ENCODE measurements at regions not wholly inside any gene's neighbourhood (a gene's known extent, or its start where the extent isn't known, plus 50 kb on each side); places are given as distances from the start of the nearest gene placed in this dataset.
"Not testable (repeated sequence)": the region's sequence is repeated elsewhere in the genome, so short reads cannot be mapped to it uniquely, and the experiment has no call there.

DNA sequence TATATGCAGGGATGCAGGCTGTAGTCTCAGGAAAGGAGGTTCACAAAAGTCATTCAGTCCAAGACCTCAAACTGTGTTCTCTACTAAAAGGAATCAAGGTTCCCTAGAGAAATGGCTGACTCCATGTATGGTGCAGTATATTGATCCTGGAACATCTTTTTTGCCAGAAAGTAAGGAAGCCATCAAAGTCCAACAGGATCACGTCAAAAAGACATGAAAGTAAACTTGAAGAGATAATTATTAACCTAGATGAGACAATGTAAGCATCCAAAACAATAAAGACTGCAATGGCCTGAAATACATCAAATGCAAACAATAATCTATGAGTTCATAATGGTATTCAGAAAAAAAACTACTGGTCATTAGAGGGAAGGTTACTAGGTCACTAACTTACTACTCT is 115.6 kb upstream of the FABP2 start:
- DNase-seq (ENCODE audit: low read depth, low spot score); H3K4me3 ChIP-seq (ENCODE audit: low read depth, low read length); in situ Hi-C loops (cut with HindIII; ENCODE audit: low sequenced_read_pairs): not testable (repeated sequence)

- in situ Hi-C loops (cut with HindIII; ENCODE audit: low sequenced_read_pairs); DNase-seq (ENCODE audit: low read depth, low spot score); H3K4me3 ChIP-seq (ENCODE audit: low read depth, low read length): not testable (repeated sequence)
These were observed 86.8 kb upstream of the FABP2 start for GRCh38 chr4:119408561-119409224.

DNA sequence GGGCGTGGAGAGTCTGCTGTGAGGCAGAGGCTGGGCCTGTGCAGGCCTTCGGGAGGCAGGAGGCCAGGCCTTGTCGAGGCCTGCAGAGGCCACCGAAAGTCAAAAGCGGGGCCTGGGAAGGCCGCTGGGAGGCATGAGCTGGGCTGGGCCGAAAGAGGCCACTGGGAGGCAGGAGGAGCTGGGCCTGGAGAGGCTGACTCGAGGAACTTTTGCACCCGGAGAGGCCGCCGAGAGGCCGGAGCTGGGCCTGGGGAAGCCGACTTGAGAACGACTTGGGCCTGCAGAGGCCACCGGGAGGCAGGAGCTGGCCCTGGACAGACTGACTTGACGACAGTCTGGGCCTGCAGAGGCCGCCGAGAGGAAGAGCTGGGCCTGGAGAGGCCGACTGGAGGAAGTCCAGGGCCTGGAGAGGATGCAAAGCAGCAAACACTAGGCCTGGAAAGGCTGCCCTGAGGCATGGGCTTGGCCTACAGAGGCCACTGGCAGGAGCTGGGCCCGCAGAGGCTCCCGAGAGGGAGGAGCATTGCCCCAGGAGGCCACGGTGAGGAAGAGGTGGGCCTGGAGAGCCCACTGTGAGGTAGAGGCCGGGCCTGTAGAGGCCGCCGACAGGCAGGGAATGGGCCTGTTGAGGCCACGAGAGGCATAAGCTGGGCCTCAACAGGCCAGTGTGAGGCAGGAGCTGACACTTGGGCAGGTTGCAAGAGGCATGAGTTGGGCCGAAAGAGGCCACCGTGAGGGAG is 85.0 kb upstream of the FABP2 start:
- in situ Hi-C loops (cut with HindIII; ENCODE audit: low sequenced_read_pairs); DNase-seq (ENCODE audit: low read depth, low spot score); H3K4me3 ChIP-seq (ENCODE audit: low read depth, low read length): not testable (repeated sequence)

- H3K4me3 ChIP-seq (ENCODE audit: low read depth, low read length); in situ Hi-C loops (cut with HindIII; ENCODE audit: low sequenced_read_pairs); DNase-seq (ENCODE audit: low read depth, low spot score): not testable (repeated sequence)
These were observed 84.1 kb upstream of the FABP2 start for GRCh38 chr4:119406041-119406440.

DNA sequence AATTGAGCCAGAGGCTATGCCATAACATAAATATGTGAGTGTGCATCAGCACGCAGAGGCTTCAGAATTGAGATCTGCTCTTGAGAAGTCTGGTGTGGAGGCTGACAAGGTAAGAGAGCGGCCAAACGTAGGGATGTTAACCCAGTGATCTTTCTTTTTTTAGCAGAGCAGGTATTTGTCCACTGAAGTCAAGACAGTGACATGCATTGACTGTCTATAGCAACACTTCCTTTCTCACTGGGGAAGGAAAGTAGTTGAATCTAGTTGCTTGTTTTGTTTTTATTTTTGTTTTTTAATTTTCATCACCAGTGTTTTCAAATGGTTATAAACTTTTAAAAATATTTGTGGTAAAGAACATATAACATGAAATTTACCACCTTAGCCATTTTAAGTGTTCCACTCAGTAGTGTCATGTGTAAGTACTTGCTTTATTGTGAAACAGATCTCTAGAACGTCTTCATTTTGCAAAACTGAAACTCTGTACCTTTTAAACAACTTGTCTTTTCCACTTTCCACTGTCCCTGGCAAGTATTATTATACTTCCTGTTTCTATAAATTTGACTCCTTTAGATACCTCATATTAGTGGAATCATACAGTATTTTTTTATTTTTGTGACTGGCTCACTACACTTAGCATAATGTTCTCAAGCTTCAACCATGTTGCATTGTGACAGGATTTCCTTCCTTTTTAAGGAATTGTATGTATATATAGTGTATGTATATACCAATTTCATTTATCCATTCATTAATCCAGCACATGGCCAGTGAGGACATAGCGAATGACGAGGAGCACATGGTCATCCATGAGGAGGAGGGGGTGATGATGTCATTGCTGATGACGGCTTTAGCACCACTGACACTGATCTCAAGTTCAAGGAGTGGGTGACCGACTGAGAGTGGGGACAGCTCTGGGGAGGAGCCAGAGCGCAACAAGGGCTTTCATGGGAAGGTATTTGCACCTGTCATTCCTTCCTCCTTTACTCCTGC is 80.7 kb upstream of the FABP2 start:
- DNase-seq (ENCODE audit: low read depth, low spot score); in situ Hi-C loops (cut with HindIII; ENCODE audit: low sequenced_read_pairs); H3K4me3 ChIP-seq (ENCODE audit: low read depth, low read length): not testable (repeated sequence)

GRCh38 chr4:119395701-119396100 is 73.8 kb upstream of the FABP2 start:
- in situ Hi-C loops (cut with HindIII; ENCODE audit: low sequenced_read_pairs); DNase-seq (ENCODE audit: low read depth, low spot score): not testable (repeated sequence)

DNA sequence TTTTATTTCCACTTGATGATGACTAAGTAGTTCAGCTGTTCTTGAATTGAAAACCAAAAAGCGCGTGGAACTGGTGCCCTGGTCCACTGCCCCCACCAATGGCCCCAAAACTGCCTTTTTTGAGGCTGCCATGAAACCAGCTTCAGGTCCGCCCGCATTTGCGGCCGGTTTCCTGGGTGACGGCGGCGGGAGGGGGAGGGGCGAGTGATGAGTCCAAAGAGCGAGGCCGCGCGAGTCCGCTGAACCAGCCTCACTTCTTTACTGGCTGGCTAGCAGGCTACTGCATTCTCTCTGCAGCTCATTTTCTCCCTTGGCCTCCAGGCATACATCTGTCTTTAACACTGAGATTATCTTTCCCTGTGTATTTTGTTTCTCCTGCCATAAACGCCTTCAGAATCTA is 72.9 kb upstream of the FABP2 start:
- in situ Hi-C loops (cut with HindIII; ENCODE audit: low sequenced_read_pairs), result no loop called here
- DNase-seq (ENCODE audit: low read depth, low spot score), result peak; percentile 2
- TF ChIP-seq, protein P1, sequence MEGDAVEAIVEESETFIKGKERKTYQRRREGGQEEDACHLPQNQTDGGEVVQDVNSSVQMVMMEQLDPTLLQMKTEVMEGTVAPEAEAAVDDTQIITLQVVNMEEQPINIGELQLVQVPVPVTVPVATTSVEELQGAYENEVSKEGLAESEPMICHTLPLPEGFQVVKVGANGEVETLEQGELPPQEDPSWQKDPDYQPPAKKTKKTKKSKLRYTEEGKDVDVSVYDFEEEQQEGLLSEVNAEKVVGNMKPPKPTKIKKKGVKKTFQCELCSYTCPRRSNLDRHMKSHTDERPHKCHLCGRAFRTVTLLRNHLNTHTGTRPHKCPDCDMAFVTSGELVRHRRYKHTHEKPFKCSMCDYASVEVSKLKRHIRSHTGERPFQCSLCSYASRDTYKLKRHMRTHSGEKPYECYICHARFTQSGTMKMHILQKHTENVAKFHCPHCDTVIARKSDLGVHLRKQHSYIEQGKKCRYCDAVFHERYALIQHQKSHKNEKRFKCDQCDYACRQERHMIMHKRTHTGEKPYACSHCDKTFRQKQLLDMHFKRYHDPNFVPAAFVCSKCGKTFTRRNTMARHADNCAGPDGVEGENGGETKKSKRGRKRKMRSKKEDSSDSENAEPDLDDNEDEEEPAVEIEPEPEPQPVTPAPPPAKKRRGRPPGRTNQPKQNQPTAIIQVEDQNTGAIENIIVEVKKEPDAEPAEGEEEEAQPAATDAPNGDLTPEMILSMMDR (IDR thresholded peaks at IDR 0.05; ENCODE audit: low read depth, low read length), result no peak
- H3K4me3 ChIP-seq (ENCODE audit: low read depth, low read length), result no peak overlapping the region

More at GRCh38 chr4:119395701-119396100, 73.8 kb upstream of the FABP2 start:
- not testable (repeated sequence) for H3K4me3 ChIP-seq (ENCODE audit: low read depth, low read length)

DNA sequence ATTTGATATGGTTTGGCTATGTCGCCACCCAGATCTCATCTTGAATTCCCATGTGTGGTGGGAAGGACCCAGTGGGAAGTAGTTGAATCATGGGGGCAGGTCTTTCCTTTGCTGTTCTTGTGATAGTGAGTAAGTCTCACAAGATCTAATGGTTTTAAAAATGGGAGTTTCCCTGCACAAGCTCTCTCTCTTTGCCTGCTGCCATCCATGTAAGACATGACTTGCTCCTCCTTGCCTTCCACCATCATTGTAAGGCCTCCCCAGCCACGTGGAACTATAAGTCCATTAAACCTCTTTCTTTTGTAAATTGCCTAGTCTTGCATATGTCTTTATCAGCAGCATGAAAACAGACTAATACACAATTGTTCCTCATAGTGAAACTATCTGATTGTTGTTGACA is 66.9 kb upstream of the FABP2 start:
- in situ Hi-C loops (cut with HindIII; ENCODE audit: low sequenced_read_pairs); H3K4me3 ChIP-seq (ENCODE audit: low read depth, low read length); DNase-seq (ENCODE audit: low read depth, low spot score): not testable (repeated sequence)

- H3K4me3 ChIP-seq (ENCODE audit: low read depth, low read length); DNase-seq (ENCODE audit: low read depth, low spot score); in situ Hi-C loops (cut with HindIII; ENCODE audit: low sequenced_read_pairs): not testable (repeated sequence)
These were observed 52.7 kb upstream of the FABP2 start for GRCh38 chr4:119374616-119375015.

DNA sequence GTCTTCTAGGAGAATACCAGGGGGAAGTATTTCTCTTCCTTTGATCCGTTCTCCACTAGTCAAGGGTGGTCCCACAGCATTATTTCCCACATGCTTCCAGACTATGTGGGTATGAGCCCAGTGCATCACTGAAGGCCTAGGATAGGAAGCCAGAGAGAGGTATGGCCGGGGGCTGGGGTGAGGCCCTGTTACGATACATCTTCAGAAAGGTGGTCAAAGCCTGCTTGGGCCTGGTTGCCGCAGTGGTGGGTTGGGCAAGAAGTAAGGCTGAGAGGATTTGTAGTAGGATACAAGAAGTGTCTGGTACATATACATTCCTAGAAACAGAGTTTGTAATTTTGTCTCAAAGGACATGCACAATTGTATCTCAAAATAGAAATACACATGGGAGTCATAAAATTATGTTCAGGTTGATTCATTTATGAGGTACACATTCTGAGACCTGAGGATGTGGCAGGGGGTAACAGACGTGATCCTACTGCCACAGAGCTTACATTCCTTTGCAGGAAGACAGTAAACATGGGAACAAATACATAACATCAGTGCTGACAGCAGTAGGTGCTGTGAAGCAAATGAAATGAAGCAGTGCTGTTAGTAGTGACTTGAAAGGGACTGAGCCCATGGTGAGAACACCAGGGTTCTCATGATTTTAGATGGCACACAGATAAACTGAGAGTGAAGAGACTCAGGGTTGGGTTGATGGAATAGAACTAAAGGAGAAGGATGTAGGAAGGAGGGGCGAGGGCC is 50.6 kb upstream of the FABP2 start:
- in situ Hi-C loops (cut with HindIII; ENCODE audit: low sequenced_read_pairs); H3K4me3 ChIP-seq (ENCODE audit: low read depth, low read length); DNase-seq (ENCODE audit: low read depth, low spot score): not testable (repeated sequence)
